ENCODE measurements at regions not wholly inside any gene's neighbourhood (a gene's known extent, or its start where the extent isn't known, plus 50 kb on each side); places are given as distances from the start of the nearest gene placed in this dataset.

DNA sequence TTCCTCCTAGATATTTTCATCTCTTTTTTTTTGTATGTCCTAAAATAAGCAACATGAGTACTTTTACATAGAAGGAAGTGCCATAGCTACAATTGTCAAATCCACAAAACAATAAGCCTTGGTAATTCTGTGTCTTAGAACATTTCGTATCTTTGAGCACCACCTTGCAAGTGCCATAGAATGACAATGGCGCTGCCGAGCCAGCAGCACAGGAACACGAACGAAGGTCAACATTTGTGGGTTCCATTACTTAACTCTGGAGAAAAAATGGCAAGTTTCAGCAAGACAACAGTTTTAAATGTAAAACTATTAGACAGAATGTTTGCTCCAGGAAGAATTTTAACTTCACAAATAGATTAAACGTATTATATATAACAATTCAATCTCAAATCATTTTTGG, 222.1 kb downstream of the CHRM3 start:
- Histone ChIP-seq H3K27ac (ENCODE audit: control insufficient read depth, insufficient read depth, low read length) (no peak overlapping the region), H3K4me1 (ENCODE audit: control insufficient read depth, extremely low read depth, insufficient read depth, low read length) (no peaks in the 10 kb centered on the region), H3K9me1 (ENCODE audit: control insufficient read depth, extremely low read depth, insufficient read depth, low read length) (no peaks in the 10 kb centered on the region), H3K36me3 (ENCODE audit: control insufficient read depth in 2 of 2, extremely low read depth in 1 of 2, insufficient read depth in 2 of 2, low read length in 2 of 2) (no peaks in the 10 kb centered on the region), H3K27me3 (ENCODE audit: control insufficient read depth, extremely low read depth, insufficient read depth, low read length) (no peaks in the 10 kb centered on the region), H3K4me2 (ENCODE audit: control insufficient read depth, extremely low read depth, insufficient read depth, low read depth, low read length) (no peak overlapping the region), H3K79me2 (ENCODE audit: control insufficient read depth, insufficient read depth, low read length) (no peaks in the 10 kb centered on the region), H3K9me3 (ENCODE audit: control insufficient read depth, low read depth, low read length) (no peaks in the 10 kb centered on the region), H2AFZ (ENCODE audit: control insufficient read depth, low read length) (no peak overlapping the region), H3K9ac (ENCODE audit: control insufficient read depth, extremely low read depth, insufficient read depth, low read length) (no peak overlapping the region), H4K20me1 (ENCODE audit: control insufficient read depth, extremely low read depth, insufficient read depth, low read length) (no peaks in the 10 kb centered on the region), H3K4me3 (ENCODE audit: control insufficient read depth in 2 of 3, extremely low read depth in 1 of 3, insufficient read depth in 2 of 3, low read depth in 1 of 3, low read length in 3 of 3) (no peak overlapping the region)
- no peak for TF ChIP-seq EZH2 (IDR thresholded peaks at IDR 0.05; ENCODE audit: low read length)
- TF ChIP-seq, protein P1, sequence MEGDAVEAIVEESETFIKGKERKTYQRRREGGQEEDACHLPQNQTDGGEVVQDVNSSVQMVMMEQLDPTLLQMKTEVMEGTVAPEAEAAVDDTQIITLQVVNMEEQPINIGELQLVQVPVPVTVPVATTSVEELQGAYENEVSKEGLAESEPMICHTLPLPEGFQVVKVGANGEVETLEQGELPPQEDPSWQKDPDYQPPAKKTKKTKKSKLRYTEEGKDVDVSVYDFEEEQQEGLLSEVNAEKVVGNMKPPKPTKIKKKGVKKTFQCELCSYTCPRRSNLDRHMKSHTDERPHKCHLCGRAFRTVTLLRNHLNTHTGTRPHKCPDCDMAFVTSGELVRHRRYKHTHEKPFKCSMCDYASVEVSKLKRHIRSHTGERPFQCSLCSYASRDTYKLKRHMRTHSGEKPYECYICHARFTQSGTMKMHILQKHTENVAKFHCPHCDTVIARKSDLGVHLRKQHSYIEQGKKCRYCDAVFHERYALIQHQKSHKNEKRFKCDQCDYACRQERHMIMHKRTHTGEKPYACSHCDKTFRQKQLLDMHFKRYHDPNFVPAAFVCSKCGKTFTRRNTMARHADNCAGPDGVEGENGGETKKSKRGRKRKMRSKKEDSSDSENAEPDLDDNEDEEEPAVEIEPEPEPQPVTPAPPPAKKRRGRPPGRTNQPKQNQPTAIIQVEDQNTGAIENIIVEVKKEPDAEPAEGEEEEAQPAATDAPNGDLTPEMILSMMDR (optimal IDR thresholded peaks at IDR 0.05 in 1 of 3, IDR thresholded peaks at IDR 0.05 in 1 of 3, conservative IDR thresholded peaks at IDR 0.05 in 1 of 3; ENCODE audit: extremely low read depth in 1 of 3, insufficient read depth in 2 of 3, low read length in 3 of 3), result no peak
- no peak for FAIRE-seq
- no peak for DNase-seq (ENCODE audit: low read depth, low spot score)
- dilution Hi-C loops (cut with MboI; ENCODE audit: extremely low pct_ligation_motif_present, low sequenced_read_pairs), result no loop called here

GRCh38 chr1:239612379-239612778, 226.0 kb downstream of the CHRM3 start:
- no peak for FAIRE-seq
- Histone ChIP-seq H3K27me3 (ENCODE audit: control insufficient read depth, extremely low read depth, insufficient read depth, low read length) (no peaks in the 10 kb centered on the region), H3K9ac (ENCODE audit: control insufficient read depth, extremely low read depth, insufficient read depth, low read length) (no peak overlapping the region), H3K4me3 (ENCODE audit: control insufficient read depth in 2 of 3, extremely low read depth in 1 of 3, insufficient read depth in 2 of 3, low read depth in 1 of 3, low read length in 3 of 3) (no peak overlapping the region), H3K9me1 (ENCODE audit: control insufficient read depth, extremely low read depth, insufficient read depth, low read length) (no peaks in the 10 kb centered on the region), H3K36me3 (ENCODE audit: control insufficient read depth in 2 of 2, extremely low read depth in 1 of 2, insufficient read depth in 2 of 2, low read length in 2 of 2) (no peaks in the 10 kb centered on the region), H4K20me1 (ENCODE audit: control insufficient read depth, extremely low read depth, insufficient read depth, low read length) (no peaks in the 10 kb centered on the region), H3K27ac (ENCODE audit: control insufficient read depth, insufficient read depth, low read length) (no peak overlapping the region), H3K79me2 (ENCODE audit: control insufficient read depth, insufficient read depth, low read length) (no peaks in the 10 kb centered on the region), H3K4me1 (ENCODE audit: control insufficient read depth, extremely low read depth, insufficient read depth, low read length) (no peaks in the 10 kb centered on the region), H2AFZ (ENCODE audit: control insufficient read depth, low read length) (no peak overlapping the region), H3K4me2 (ENCODE audit: control insufficient read depth, extremely low read depth, insufficient read depth, low read depth, low read length) (no peak overlapping the region), H3K9me3 (ENCODE audit: control insufficient read depth, low read depth, low read length) (no peaks in the 10 kb centered on the region)
- TF ChIP-seq, protein P1 (optimal IDR thresholded peaks at IDR 0.05 in 1 of 3, IDR thresholded peaks at IDR 0.05 in 1 of 3, conservative IDR thresholded peaks at IDR 0.05 in 1 of 3; ENCODE audit: extremely low read depth in 1 of 3, insufficient read depth in 2 of 3, low read length in 3 of 3), result no peak
- no peak for DNase-seq (ENCODE audit: low read depth, low spot score)
- dilution Hi-C loops (cut with MboI; ENCODE audit: extremely low pct_ligation_motif_present, low sequenced_read_pairs), result no loop called here

All from keratinocyte (primary cell).